Testis (tissue), 2 donors: ENCODE measurements at regions not wholly inside any gene's neighbourhood (a gene's known extent, or its start where the extent isn't known, plus 50 kb on each side); places are given as distances from the start of the nearest gene placed in this dataset.

ENCODE experiments used
- DNase-seq: peaks from one replicate; pipeline ENCODE4 v3.0.0-alpha.2; 2019
- H3K27ac ChIP-seq, 2 donors: fragments of 200-600 bp; sonication (generic); one replicate each; pipeline ENCODE4 v1.5.1; 2019
- H3K27me3 ChIP-seq: fragments of 200-600 bp; sonication (generic); one replicate; pipeline ENCODE4 v1.5.1; 2019
- H3K36me3 ChIP-seq: fragments of 200-600 bp; sonication (generic); one replicate; pipeline ENCODE4 v1.5.1; 2017; ENCODE audit warnings: low read depth; ENCODE audit errors: missing control alignments
- H3K4me1 ChIP-seq: fragments of 200-600 bp; sonication (generic); one replicate; pipeline ENCODE4 v1.5.1; 2019
- H3K4me3 ChIP-seq, 2 donors: fragments of 200-600 bp; sonication (generic); one replicate each; pipeline ENCODE4 v1.5.1; 2017 to 2019
- H3K9me3 ChIP-seq: fragments of 200-600 bp; sonication (generic); one replicate; pipeline ENCODE4 v1.5.1; 2017
- CTCF ChIP-seq, 3 experiments: fragments of 450-650 bp in 2 of 3; fragments of 200-600 bp in 1 of 3; sonication (generic) in 1 of 3; IDR thresholded peaks; one replicate each; pipeline ENCODE4 v1.5.1; 2016 to 2019; ENCODE audit warnings: antibody characterized with exemption in 3 of 3, mild to moderate bottlenecking in 2 of 3, moderate library complexity in 1 of 3
- POLR2A ChIP-seq: fragments of 450-650 bp; IDR thresholded peaks from one replicate; pipeline ENCODE4 v1.6.1; 2017; ENCODE audit warnings: antibody characterized with exemption, mild to moderate bottlenecking, moderate library complexity
- WGBS, 2 donors: methylation state at CpG; one replicate each; pipeline ENCODE4 v1.1.5; 2018; 5-methylcytosine and 5-hydroxymethylcytosine counted together
- intact Hi-C: fragments of 100-400 bp; cut with DNase I; formaldehyde crosslinking; loops from one replicate; pipeline ENCODE4 v1.15.1; 2023; ENCODE audit warnings: low total_unique reads

- TF ChIP-seq CTCF (IDR thresholded peaks at IDR 0.05) (no peak), POLR2A (no peak)
- Histone ChIP-seq H3K9me3 (no peaks in the 10 kb centered on the region), H3K36me3 (no peaks in the 10 kb centered on the region), H3K27me3 (no peaks in the 10 kb centered on the region), H3K27ac (no peak overlapping the region), H3K4me1 (peaks cover 5% of the 10 kb centered on the region), H3K4me3 (no peak overlapping the region)
- no peak for DNase-seq
- WGBS, 2 donors: 96 to 100% methylated on average over 3 of the region's 3 CpGs
- intact Hi-C loops: no loop called here
These were observed 128.7 kb upstream of the PKDCC start for GRCh38 chr2:41919135-41919534.

GRCh38 chr2:41920181-41920580, 127.6 kb upstream of the PKDCC start:
- Histone ChIP-seq H3K4me3 (no peak overlapping the region), H3K9me3 (no peaks in the 10 kb centered on the region), H3K27ac (no peak overlapping the region), H3K27me3 (no peaks in the 10 kb centered on the region), H3K36me3 (no peaks in the 10 kb centered on the region), H3K4me1 (peaks cover 12% of the 10 kb centered on the region)
- DNase-seq: no peak
- 91 to 95% methylated on average over 3 of the region's 3 CpGs for WGBS, 2 donors
- TF ChIP-seq POLR2A: no peak
- no peak for TF ChIP-seq CTCF (IDR thresholded peaks at IDR 0.05)
- intact Hi-C loops: no loop called here

- no peak overlapping the region for H3K27ac ChIP-seq
- intact Hi-C loops: no loop called here
- 91 to 94% methylated on average over 2 of the region's 2 CpGs for WGBS, 2 donors
- no peak for DNase-seq
- H3K27me3 ChIP-seq: no peaks in the 10 kb centered on the region
- no peak overlapping the region for H3K4me3 ChIP-seq
- no peaks in the 10 kb centered on the region for H3K9me3 ChIP-seq
- TF ChIP-seq CTCF (IDR thresholded peaks at IDR 0.05) (no peak), POLR2A (no peak)
- no peaks in the 10 kb centered on the region for H3K36me3 ChIP-seq
- H3K4me1 ChIP-seq: peaks cover 12% of the 10 kb centered on the region
These were observed 127.0 kb upstream of the PKDCC start for GRCh38 chr2:41920812-41921211.

GRCh38 chr2:41922177-41922576, 125.6 kb upstream of the PKDCC start:
- no peaks in the 10 kb centered on the region for H3K27me3 ChIP-seq
- peak overlapping the region in 1 of 2 donors; percentile 15 for H3K27ac ChIP-seq
- no peak overlapping the region for H3K4me3 ChIP-seq
- no peaks in the 10 kb centered on the region for H3K36me3 ChIP-seq
- no peak for DNase-seq
- 77 to 84% methylated on average over 5 of the region's 5 CpGs for WGBS, 2 donors
- intact Hi-C loops: no loop called here
- peaks cover 21% of the 10 kb centered on the region for H3K4me1 ChIP-seq
- H3K9me3 ChIP-seq: no peaks in the 10 kb centered on the region
- no peak for TF ChIP-seq POLR2A
- no peak for TF ChIP-seq CTCF (IDR thresholded peaks at IDR 0.05)

- H3K27ac ChIP-seq: peak overlapping the region in 1 of 2 donors; percentile 44
- peaks cover 32% of the 10 kb centered on the region for H3K4me1 ChIP-seq
- no peak for DNase-seq
- no peaks in the 10 kb centered on the region for H3K36me3 ChIP-seq
- no peaks in the 10 kb centered on the region for H3K9me3 ChIP-seq
- WGBS, 2 donors: 36 to 57% methylated on average over 9 of the region's 9 CpGs
- no peak for TF ChIP-seq POLR2A
- TF ChIP-seq CTCF (IDR thresholded peaks at IDR 0.05): no peak
- intact Hi-C loops: no loop called here
- H3K4me3 ChIP-seq: no peak overlapping the region
- no peaks in the 10 kb centered on the region for H3K27me3 ChIP-seq
These were observed 124.5 kb upstream of the PKDCC start for GRCh38 chr2:41923156-41923786.
